PFSK-1 (cell line): ENCODE measurements at regions not wholly inside any gene's neighbourhood (a gene's known extent, or its start where the extent isn't known, plus 50 kb on each side); places are given as distances from the start of the nearest gene placed in this dataset.

ENCODE experiments used
- FOXP2 ChIP-seq: optimal IDR thresholded peaks from 2 replicates; pipeline ENCODE3; 2011; ENCODE audit warnings: borderline replicate concordance, control low read depth, inconsistent platforms; ENCODE audit not compliant: insufficient read depth; ENCODE audit errors: extremely low read length, extremely low read depth
- POLR2AphosphoS5 ChIP-seq: IDR thresholded peaks from 2 replicates; pipeline ENCODE4 v1.6.1; 2012; ENCODE audit warnings: low read depth, mild to moderate bottlenecking, control low read depth, low read length, moderate library complexity
- SIN3A ChIP-seq: IDR thresholded peaks from 2 replicates; pipeline ENCODE4 v1.6.1; 2012; ENCODE audit warnings: mild to moderate bottlenecking, low read length, moderate library complexity, borderline replicate concordance; ENCODE audit not compliant: insufficient read depth
- TF ChIP-seq, protein P1 (sequence below), 2 experiments: IDR thresholded peaks; 2 replicates each; pipeline versions ENCODE4 v1.6.1 to v1.8.0; 2011 to 2012; ENCODE audit warnings: low read depth in 2 of 2, low read length in 2 of 2, control low read depth in 1 of 2, inconsistent platforms in 1 of 2, mild to moderate bottlenecking in 1 of 2, moderate library complexity in 1 of 2; ENCODE audit not compliant: insufficient read depth in 1 of 2

DNA sequence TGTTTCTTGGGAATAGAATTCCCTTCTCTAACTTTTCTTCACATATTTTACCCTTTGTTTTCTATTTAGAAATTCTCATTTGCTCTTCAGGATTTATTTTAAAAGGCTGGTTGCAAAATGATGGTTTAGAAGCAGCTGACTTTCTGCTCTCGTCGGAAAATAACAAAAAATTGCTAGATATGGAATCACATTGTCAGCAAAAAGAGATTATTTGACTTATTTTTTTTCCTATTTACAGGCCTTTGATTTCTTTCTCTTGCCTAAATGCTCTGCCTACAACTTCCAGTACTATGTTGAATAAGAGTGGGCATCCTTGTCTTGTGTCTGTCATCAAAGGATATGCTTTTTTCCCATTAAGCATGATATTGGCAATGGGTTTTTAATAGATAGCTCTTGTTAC is 1619.1 kb upstream of the ACO1 start:
- TF ChIP-seq, protein P1, sequence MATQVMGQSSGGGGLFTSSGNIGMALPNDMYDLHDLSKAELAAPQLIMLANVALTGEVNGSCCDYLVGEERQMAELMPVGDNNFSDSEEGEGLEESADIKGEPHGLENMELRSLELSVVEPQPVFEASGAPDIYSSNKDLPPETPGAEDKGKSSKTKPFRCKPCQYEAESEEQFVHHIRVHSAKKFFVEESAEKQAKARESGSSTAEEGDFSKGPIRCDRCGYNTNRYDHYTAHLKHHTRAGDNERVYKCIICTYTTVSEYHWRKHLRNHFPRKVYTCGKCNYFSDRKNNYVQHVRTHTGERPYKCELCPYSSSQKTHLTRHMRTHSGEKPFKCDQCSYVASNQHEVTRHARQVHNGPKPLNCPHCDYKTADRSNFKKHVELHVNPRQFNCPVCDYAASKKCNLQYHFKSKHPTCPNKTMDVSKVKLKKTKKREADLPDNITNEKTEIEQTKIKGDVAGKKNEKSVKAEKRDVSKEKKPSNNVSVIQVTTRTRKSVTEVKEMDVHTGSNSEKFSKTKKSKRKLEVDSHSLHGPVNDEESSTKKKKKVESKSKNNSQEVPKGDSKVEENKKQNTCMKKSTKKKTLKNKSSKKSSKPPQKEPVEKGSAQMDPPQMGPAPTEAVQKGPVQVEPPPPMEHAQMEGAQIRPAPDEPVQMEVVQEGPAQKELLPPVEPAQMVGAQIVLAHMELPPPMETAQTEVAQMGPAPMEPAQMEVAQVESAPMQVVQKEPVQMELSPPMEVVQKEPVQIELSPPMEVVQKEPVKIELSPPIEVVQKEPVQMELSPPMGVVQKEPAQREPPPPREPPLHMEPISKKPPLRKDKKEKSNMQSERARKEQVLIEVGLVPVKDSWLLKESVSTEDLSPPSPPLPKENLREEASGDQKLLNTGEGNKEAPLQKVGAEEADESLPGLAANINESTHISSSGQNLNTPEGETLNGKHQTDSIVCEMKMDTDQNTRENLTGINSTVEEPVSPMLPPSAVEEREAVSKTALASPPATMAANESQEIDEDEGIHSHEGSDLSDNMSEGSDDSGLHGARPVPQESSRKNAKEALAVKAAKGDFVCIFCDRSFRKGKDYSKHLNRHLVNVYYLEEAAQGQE (IDR thresholded peaks at IDR 0.05; ENCODE audit: insufficient read depth in 1 of 2, low read depth in 2 of 2, low read length in 2 of 2) = no peak
- TF ChIP-seq POLR2AphosphoS5 = no peak
- no peak for TF ChIP-seq SIN3A
- no peak for TF ChIP-seq FOXP2
